SK-N-SH (cell line): ENCODE measurements at regions not wholly inside any gene's neighbourhood (a gene's known extent, or its start where the extent isn't known, plus 50 kb on each side); places are given as distances from the start of the nearest gene placed in this dataset.

Experiments used
- CTCF ChIP-seq: fragments of 200-600 bp; sonication (generic); IDR thresholded peaks from 2 replicates; pipeline ENCODE4 v1.6.1; 2017; ENCODE audit warnings: antibody characterized with exemption, mild to moderate bottlenecking, moderate library complexity
- GABPA ChIP-seq: IDR thresholded peaks from 2 replicates; pipeline ENCODE4 v1.4.0; 2012; ENCODE audit warnings: low read depth, mild to moderate bottlenecking
- MXI1 ChIP-seq: IDR thresholded peaks from 2 replicates; pipeline ENCODE4 v1.6.1; 2012; ENCODE audit warnings: mild to moderate bottlenecking, low read depth, low read length, improper control_type of control experiment
- POLR2AphosphoS5 ChIP-seq: IDR thresholded peaks from 2 replicates; pipeline ENCODE4 v1.6.1; 2012; ENCODE audit warnings: low read depth, low read length
- RAD21 ChIP-seq: IDR thresholded peaks from 2 replicates; pipeline ENCODE4 v1.6.1; 2012; ENCODE audit warnings: mild to moderate bottlenecking, low read length
- RCOR1 ChIP-seq: fragments of 150-350 bp; IDR thresholded peaks from 2 replicates; pipeline ENCODE4 v1.6.1; 2017; ENCODE audit warnings: antibody characterized with exemption, low read length
- REST ChIP-seq: IDR thresholded peaks from 2 replicates; pipeline ENCODE4 v1.6.1; 2012; ENCODE audit warnings: mild to moderate bottlenecking, low read depth, low read length, moderate library complexity
- RFX5 ChIP-seq: IDR thresholded peaks from 2 replicates; pipeline ENCODE4 v1.6.1; 2012; ENCODE audit warnings: mild to moderate bottlenecking, improper control_type of control experiment, low read length
- TAF1 ChIP-seq: IDR thresholded peaks from 2 replicates; pipeline ENCODE4 v1.6.1; 2012; ENCODE audit warnings: low read depth, mild to moderate bottlenecking, low read length, moderate library complexity, borderline replicate concordance
- TCF12 ChIP-seq: IDR thresholded peaks from 2 replicates; pipeline ENCODE4 v1.4.0; 2012
- YY1 ChIP-seq: IDR thresholded peaks from 2 replicates; pipeline ENCODE4 v1.4.0; 2012; ENCODE audit warnings: low read depth, mild to moderate bottlenecking
- ZBTB33 ChIP-seq: IDR thresholded peaks from 2 replicates; pipeline ENCODE4 v1.4.0; 2012; ENCODE audit warnings: low read depth, borderline replicate concordance

GRCh38 chr6:23195487-23195886 lies 626.1 kb downstream of the HDGFL1 start:
- TF ChIP-seq CTCF (no peak), POLR2AphosphoS5 (no peak), RAD21 (no peak), RCOR1 (no peak), MXI1 (no peak), RFX5 (no peak), ZBTB33 (no peak), YY1 (no peak), GABPA (no peak), REST (no peak), TAF1 (no peak), TCF12 (no peak)
